ENCODE measurements at regions not wholly inside any gene's neighbourhood (a gene's known extent, or its start where the extent isn't known, plus 50 kb on each side); places are given as distances from the start of the nearest gene placed in this dataset.

DNA sequence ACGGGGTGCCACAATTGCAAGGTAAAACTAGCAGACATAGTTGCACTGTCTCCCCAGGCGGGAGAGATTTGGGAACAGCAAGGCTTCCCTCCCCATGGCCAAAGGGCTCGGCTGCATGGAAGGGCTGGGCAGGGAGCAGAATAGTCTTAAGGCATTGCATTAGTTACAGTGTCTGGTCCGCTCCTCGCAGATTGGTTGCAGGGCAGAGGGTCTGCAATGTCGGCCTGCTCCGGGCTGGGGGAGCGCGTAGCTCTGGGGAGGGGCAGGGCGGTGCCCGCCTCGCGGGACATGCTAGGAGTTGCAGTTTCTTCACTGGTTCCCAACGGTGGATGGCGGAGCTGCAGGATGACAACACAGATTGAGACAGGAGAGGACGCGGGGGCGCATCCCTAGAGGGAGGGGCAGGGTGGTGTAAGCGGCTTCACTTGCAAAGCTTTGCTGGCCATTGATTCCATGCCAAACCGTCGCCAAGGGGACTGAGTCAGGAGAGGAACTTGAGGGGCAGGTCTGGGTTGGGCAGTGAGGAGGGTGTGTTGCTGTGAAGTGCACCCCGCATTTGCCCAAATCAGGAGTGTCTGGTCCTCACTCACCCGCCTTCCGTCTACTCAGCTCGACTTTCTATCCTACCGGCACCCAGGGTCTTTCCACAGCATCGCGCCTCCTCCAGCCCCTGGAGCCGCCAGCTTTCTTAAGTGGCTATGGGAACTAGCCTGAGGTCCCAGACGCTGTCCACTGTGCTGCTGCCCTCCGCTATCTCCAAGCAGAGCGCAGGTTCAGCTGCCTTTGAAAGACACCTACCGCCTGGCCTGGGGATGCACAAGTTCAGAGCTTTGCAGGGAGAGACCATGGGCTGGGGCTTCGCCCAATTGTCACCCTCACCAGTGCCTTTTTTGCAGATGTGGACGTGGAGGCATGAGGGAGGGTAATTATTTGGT lies 1748.9 kb downstream of the TP53TG3F start:
- ChIA-PET CTCF (no interaction called here), POLR2A (no interaction called here)
- Mint-ChIP-seq H3K4me1 (ENCODE audit: low read depth, unreplicated experiment) (no peaks in the 10 kb centered on the region), H3K4me3 (ENCODE audit: unreplicated experiment) (no peak overlapping the region), H3K36me3 (ENCODE audit: insufficient read depth, unreplicated experiment) (no peaks in the 10 kb centered on the region), H3K9me3 (ENCODE audit: unreplicated experiment) (peaks cover 22% of the 10 kb centered on the region), H3K27ac (ENCODE audit: unreplicated experiment) (no peak overlapping the region), H3K27me3 (ENCODE audit: insufficient read depth, unreplicated experiment) (no peaks in the 10 kb centered on the region)
- Histone ChIP-seq H3K9me3 (no peaks in the 10 kb centered on the region), H3K4me3 (ENCODE audit: low read depth, low read length) (no peak overlapping the region), H3K27me3 (replicated peaks; ENCODE audit: control insufficient read depth, insufficient read depth, low read length) (no peaks in the 10 kb centered on the region), H3K36me3 (ENCODE audit: control insufficient read depth, insufficient read depth, low read length) (no peaks in the 10 kb centered on the region), H3K4me1 (no peaks in the 10 kb centered on the region)
- no peak for TF ChIP-seq CTCF (IDR thresholded peaks at IDR 0.05; ENCODE audit: insufficient read depth in 1 of 2, low read depth in 1 of 2, low read length in 1 of 2, severe bottlenecking in 1 of 2, unreplicated experiment in 1 of 2)
- intact Hi-C loops (cut with micrococcal nuclease; ENCODE audit: unreplicated experiment): no loop called here
- no peak for DNase-seq
- BruUV-seq (replicated peaks): no TSS peak

- Mint-ChIP-seq H3K4me1 (ENCODE audit: low read depth, unreplicated experiment) (no peaks in the 10 kb centered on the region), H3K36me3 (ENCODE audit: insufficient read depth, unreplicated experiment) (no peaks in the 10 kb centered on the region), H3K27ac (ENCODE audit: unreplicated experiment) (no peak overlapping the region), H3K9me3 (ENCODE audit: unreplicated experiment) (peaks cover 22% of the 10 kb centered on the region), H3K4me3 (ENCODE audit: unreplicated experiment) (no peak overlapping the region), H3K27me3 (ENCODE audit: insufficient read depth, unreplicated experiment) (no peaks in the 10 kb centered on the region)
- DNase-seq: no peak
- ChIA-PET POLR2A (no interaction called here), CTCF (no interaction called here)
- Histone ChIP-seq H3K9me3 (no peaks in the 10 kb centered on the region), H3K27me3 (replicated peaks; ENCODE audit: control insufficient read depth, insufficient read depth, low read length) (no peaks in the 10 kb centered on the region), H3K36me3 (ENCODE audit: control insufficient read depth, insufficient read depth, low read length) (no peaks in the 10 kb centered on the region), H3K4me3 (ENCODE audit: low read depth, low read length) (no peak overlapping the region), H3K4me1 (no peaks in the 10 kb centered on the region)
- BruUV-seq (replicated peaks): no TSS peak
- intact Hi-C loops (cut with micrococcal nuclease; ENCODE audit: unreplicated experiment): no loop called here
- no peak for TF ChIP-seq CTCF (IDR thresholded peaks at IDR 0.05; ENCODE audit: insufficient read depth in 1 of 2, low read depth in 1 of 2, low read length in 1 of 2, severe bottlenecking in 1 of 2, unreplicated experiment in 1 of 2)
These were observed 1751.4 kb downstream of the TP53TG3F start for GRCh38 chr16:35210681-35211433.

DNA sequence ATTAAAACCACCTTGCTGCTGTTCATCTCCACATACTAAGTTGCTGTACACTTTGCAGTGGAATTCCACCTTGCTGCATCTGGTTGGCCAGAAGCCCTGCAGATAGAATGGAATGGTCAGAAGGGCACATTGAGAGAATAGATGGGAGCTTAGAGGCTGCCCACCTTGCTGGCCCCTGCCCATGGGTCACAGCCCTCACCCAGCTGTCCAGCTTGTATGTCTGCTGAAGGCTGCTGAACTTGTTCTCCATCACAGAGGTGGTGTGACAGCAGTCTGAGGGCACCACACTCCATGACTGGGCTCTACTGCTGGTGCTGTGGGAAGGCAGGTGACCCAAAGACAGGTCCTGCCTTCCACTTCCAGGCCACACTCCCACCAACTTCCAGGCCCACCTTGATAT lies 1755.4 kb downstream of the TP53TG3F start:
- POLR2A ChIA-PET: no interaction called here
- no TSS peak for BruUV-seq (replicated peaks)
- Mint-ChIP-seq H3K4me3 (ENCODE audit: unreplicated experiment) (no peak overlapping the region), H3K4me1 (ENCODE audit: low read depth, unreplicated experiment) (no peaks in the 10 kb centered on the region), H3K27ac (ENCODE audit: unreplicated experiment) (no peak overlapping the region), H3K9me3 (ENCODE audit: unreplicated experiment) (peaks cover 17% of the 10 kb centered on the region), H3K36me3 (ENCODE audit: insufficient read depth, unreplicated experiment) (no peaks in the 10 kb centered on the region), H3K27me3 (ENCODE audit: insufficient read depth, unreplicated experiment) (no peaks in the 10 kb centered on the region)
- H3K4me1 ChIP-seq: no peaks in the 10 kb centered on the region
- no peaks in the 10 kb centered on the region for H3K36me3 ChIP-seq (ENCODE audit: control insufficient read depth, insufficient read depth, low read length)
- CTCF ChIA-PET: no interaction called here
- intact Hi-C loops (cut with micrococcal nuclease; ENCODE audit: unreplicated experiment): no loop called here
- no peak for TF ChIP-seq CTCF (IDR thresholded peaks at IDR 0.05; ENCODE audit: insufficient read depth in 1 of 2, low read depth in 1 of 2, low read length in 1 of 2, severe bottlenecking in 1 of 2, unreplicated experiment in 1 of 2)
- H3K27me3 ChIP-seq (replicated peaks; ENCODE audit: control insufficient read depth, insufficient read depth, low read length): no peaks in the 10 kb centered on the region
- no peak for DNase-seq
- no peak overlapping the region for H3K4me3 ChIP-seq (ENCODE audit: low read depth, low read length)
- H3K9me3 ChIP-seq: no peaks in the 10 kb centered on the region
